C4-2B (cell line): ENCODE measurements at regions not wholly inside any gene's neighbourhood (a gene's known extent, or its start where the extent isn't known, plus 50 kb on each side); places are given as distances from the start of the nearest gene placed in this dataset.

Experiments used
- ZFX ChIP-seq: fragments of 450-650 bp; IDR thresholded peaks from 2 replicates; pipeline ENCODE4 v1.6.1; 2017
- TF ChIP-seq, protein P1 (sequence below): fragments of 450-650 bp; conservative IDR thresholded peaks from 2 replicates; pipeline ENCODE4 v1.5.1; 2017; ENCODE audit warnings: mild to moderate bottlenecking

DNA sequence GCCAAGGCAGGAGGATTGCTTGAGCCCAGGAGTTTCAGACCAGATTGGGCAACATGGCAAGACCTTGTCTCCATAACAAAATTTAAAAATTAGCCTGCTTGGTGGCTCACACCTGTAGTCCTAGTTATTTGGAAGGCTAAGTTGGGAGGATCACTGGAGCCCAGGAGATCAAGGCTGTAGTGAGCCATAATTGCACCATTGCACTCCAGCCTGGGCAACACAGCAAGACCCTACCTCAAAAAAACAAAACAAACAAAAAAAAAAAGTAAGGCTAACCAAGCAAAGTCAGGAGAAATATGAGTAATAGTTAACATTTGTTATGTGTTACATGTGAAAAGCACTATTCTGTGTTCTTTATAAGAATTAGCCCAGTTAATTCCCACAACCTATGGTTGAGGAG is 74.7 kb downstream of the FOXB2 start:
- TF ChIP-seq, protein P1, sequence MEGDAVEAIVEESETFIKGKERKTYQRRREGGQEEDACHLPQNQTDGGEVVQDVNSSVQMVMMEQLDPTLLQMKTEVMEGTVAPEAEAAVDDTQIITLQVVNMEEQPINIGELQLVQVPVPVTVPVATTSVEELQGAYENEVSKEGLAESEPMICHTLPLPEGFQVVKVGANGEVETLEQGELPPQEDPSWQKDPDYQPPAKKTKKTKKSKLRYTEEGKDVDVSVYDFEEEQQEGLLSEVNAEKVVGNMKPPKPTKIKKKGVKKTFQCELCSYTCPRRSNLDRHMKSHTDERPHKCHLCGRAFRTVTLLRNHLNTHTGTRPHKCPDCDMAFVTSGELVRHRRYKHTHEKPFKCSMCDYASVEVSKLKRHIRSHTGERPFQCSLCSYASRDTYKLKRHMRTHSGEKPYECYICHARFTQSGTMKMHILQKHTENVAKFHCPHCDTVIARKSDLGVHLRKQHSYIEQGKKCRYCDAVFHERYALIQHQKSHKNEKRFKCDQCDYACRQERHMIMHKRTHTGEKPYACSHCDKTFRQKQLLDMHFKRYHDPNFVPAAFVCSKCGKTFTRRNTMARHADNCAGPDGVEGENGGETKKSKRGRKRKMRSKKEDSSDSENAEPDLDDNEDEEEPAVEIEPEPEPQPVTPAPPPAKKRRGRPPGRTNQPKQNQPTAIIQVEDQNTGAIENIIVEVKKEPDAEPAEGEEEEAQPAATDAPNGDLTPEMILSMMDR: no peak
- no peak for TF ChIP-seq ZFX
